GM23338 (cell line): ENCODE measurements at regions not wholly inside any gene's neighbourhood (a gene's known extent, or its start where the extent isn't known, plus 50 kb on each side); places are given as distances from the start of the nearest gene placed in this dataset.

Source experiments
- ATAC-seq: fragments of 200-7000 bp; cut with Tn5 transposase; 3 replicates; pipeline ENCODE4 v1.9.1; 2020
- DNase-seq: peaks from one replicate; pipeline ENCODE4 v3.0.0-alpha.2; 2015; ENCODE audit warnings: low spot score
- H2AFZ ChIP-seq: fragments of 200-600 bp; sonication (generic); 2 replicates; pipeline ENCODE4 v1.8.0; 2016; ENCODE audit warnings: antibody characterized with exemption, mild to moderate bottlenecking, moderate library complexity
- H3F3A ChIP-seq: fragments of 200-600 bp; sonication (generic); replicated peaks from 2 replicates; pipeline ENCODE4 v1.8.0; 2017; ENCODE audit warnings: antibody characterized with exemption, mixed run types, low read depth
- H3K27ac ChIP-seq: fragments of 200-600 bp; sonication (generic); 2 replicates; pipeline ENCODE4 v1.6.1; 2016; ENCODE audit warnings: low read depth
- H3K27me3 ChIP-seq: fragments of 200-600 bp; sonication (generic); 2 replicates; pipeline ENCODE4 v1.8.0; 2016; ENCODE audit warnings: mild to moderate bottlenecking, mixed run types, moderate library complexity; ENCODE audit not compliant: insufficient read depth
- H3K36me3 ChIP-seq: fragments of 200-600 bp; sonication (generic); 2 replicates; pipeline ENCODE4 v1.8.0; 2016; ENCODE audit warnings: mild to moderate bottlenecking; ENCODE audit not compliant: insufficient read depth
- H3K4me1 ChIP-seq: fragments of 200-600 bp; sonication (generic); 2 replicates; pipeline ENCODE4 v1.8.0; 2016; ENCODE audit warnings: mild to moderate bottlenecking, moderate library complexity; ENCODE audit not compliant: insufficient read depth
- H3K4me2 ChIP-seq: fragments of 200-600 bp; sonication (generic); 2 replicates; pipeline ENCODE4 v1.7.1; 2017; ENCODE audit warnings: mixed run types
- H3K4me3 ChIP-seq: fragments of 200-600 bp; sonication (generic); 2 replicates; pipeline ENCODE4 v1.6.1; 2016; ENCODE audit warnings: mixed run types
- H3K79me2 ChIP-seq: fragments of 200-600 bp; sonication (generic); replicated peaks from 2 replicates; pipeline ENCODE4 v1.8.0; 2017; ENCODE audit warnings: mild to moderate bottlenecking; ENCODE audit not compliant: insufficient read depth
- H3K9me2 ChIP-seq: fragments of 200-600 bp; sonication (generic); 2 replicates; pipeline ENCODE4 v1.8.0; 2017; ENCODE audit not compliant: insufficient read depth
- H4K20me1 ChIP-seq: fragments of 200-600 bp; sonication (generic); replicated peaks from 2 replicates; pipeline ENCODE4 v1.8.0; 2017; ENCODE audit warnings: mild to moderate bottlenecking; ENCODE audit not compliant: insufficient read depth
- H3K27ac Mint-ChIP-seq: 2 replicates; pipeline ENCODE4 v1.8.0; 2020; ENCODE audit warnings: inconsistent platforms, mild to moderate bottlenecking, moderate library complexity, mixed read lengths
- H3K27me3 Mint-ChIP-seq: 3 replicates; pipeline ENCODE4 v1.8.0; 2022; ENCODE audit warnings: low read depth, mild to moderate bottlenecking, moderate library complexity, mixed read lengths, inconsistent platforms; ENCODE audit not compliant: insufficient read depth, poor library complexity
- H3K36me3 Mint-ChIP-seq: 3 replicates; pipeline ENCODE4 v1.8.0; 2021; ENCODE audit warnings: low read depth, mild to moderate bottlenecking, inconsistent platforms, moderate library complexity, mixed read lengths
- H3K4me1 Mint-ChIP-seq: 3 replicates; pipeline ENCODE4 v1.8.0; 2020; ENCODE audit warnings: mild to moderate bottlenecking, inconsistent platforms, mixed read lengths
- H3K4me3 Mint-ChIP-seq: 3 replicates; pipeline ENCODE4 v1.8.0; 2021; ENCODE audit warnings: moderate library complexity, mild to moderate bottlenecking, inconsistent platforms, mixed read lengths
- H3K9me3 Mint-ChIP-seq: 3 replicates; pipeline ENCODE4 v1.8.0; 2020; ENCODE audit warnings: moderate library complexity, mild to moderate bottlenecking, inconsistent platforms, mixed read lengths
- CTCF ChIP-seq, 2 experiments: fragments of 200-600 bp in 1 of 2; sonication (generic) in 1 of 2; conservative IDR thresholded peaks; 2 replicates each; pipeline versions ENCODE4 v1.5.1 to v1.6.1; 2016 to 2017; ENCODE audit warnings: antibody characterized with exemption in 2 of 2, low read depth in 2 of 2, mild to moderate bottlenecking in 2 of 2, moderate library complexity in 1 of 2
- EZH2phosphoT487 ChIP-seq: fragments of 200-600 bp; sonication (generic); IDR thresholded peaks from one replicate; pipeline ENCODE4 v1.8.1; 2018; ENCODE audit warnings: antibody characterized with exemption; ENCODE audit not compliant: unreplicated experiment
- STAT1 ChIP-seq: IDR thresholded peaks from one replicate; pipeline ENCODE4 v1.6.1; 2016; ENCODE audit warnings: antibody characterized with exemption; ENCODE audit not compliant: unreplicated experiment
- ZNF114 ChIP-seq: fragments of 250-450 bp; sonication (Bioruptor Pico); IDR thresholded peaks from 2 replicates; pipeline ENCODE4 v1.5.0; 2020; ENCODE audit warnings: mild to moderate bottlenecking, moderate library complexity
- ZNF462 ChIP-seq: fragments of 250-450 bp; sonication (Bioruptor Pico); IDR thresholded peaks from 2 replicates; pipeline ENCODE4 v1.5.0; 2020; ENCODE audit warnings: mild to moderate bottlenecking, moderate library complexity

DNA sequence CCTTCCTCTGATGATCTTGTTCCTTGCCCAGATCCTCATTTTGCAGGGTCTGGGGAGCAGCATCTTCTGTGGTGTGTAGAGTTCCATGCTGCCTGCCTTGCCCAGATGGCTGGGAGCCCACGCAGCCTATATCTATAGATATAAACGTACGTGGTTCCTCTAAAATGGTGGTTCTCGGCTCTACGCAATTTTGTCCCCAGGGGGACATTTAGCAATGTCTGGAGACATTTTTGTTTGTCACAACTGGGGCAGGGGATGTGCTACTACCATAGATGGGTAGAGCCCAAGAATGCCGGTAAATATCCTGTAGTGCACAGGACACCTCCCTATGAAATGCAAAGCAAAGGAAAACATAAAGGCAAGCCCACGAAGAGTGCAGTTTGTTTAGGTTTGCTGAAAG lies 98.4 kb upstream of the SPACA1 start:
- no peaks in the 10 kb centered on the region for H3K27me3 Mint-ChIP-seq
- no peak for TF ChIP-seq CTCF (conservative IDR thresholded peaks at IDR 0.05; ENCODE audit: low read depth in 2 of 2)
- no peak for TF ChIP-seq EZH2phosphoT487
- TF ChIP-seq ZNF462 = no peak
- Histone ChIP-seq H3K36me3 (no peaks in the 10 kb centered on the region), H3K4me1 (peaks cover 6% of the 10 kb centered on the region; the same call in 1 of the 2 replicates), H2AFZ (peak overlapping the region; percentile 52; the same call in 1 of the 2 replicates), H3K4me2 (no peak overlapping the region), H3K27ac (no peak overlapping the region), H4K20me1 (no peaks in the 10 kb centered on the region), H3K27me3 (no peaks in the 10 kb centered on the region), H3K79me2 (no peaks in the 10 kb centered on the region), H3K9me2 (no peaks in the 10 kb centered on the region), H3F3A (no peaks in the 10 kb centered on the region), H3K4me3 (no peak overlapping the region)
- H3K9me3 Mint-ChIP-seq = no peaks in the 10 kb centered on the region
- H3K4me3 Mint-ChIP-seq = no peak overlapping the region
- no peak for ATAC-seq
- H3K4me1 Mint-ChIP-seq = peaks cover 13% of the 10 kb centered on the region
- DNase-seq = no peak
- H3K36me3 Mint-ChIP-seq = no peaks in the 10 kb centered on the region
- no peak overlapping the region for H3K27ac Mint-ChIP-seq

DNA sequence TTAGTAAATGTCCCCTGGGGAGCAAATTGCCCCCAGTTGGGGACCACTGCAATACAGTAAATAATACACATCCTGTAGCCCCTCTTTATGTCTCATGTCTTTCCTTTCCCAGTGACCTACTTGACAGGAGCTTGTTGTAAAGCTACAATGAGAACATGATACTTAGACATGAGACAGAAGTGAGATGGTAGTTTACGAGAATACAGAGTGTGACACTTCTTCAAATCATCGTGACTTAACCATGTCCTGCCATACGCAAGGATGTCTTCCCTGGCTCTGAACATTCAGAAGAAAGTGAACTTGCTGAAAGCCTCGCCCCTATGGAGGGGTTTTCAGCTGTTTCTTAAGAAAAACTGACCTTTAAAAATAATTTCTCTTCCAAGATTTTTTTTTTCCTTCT lies 101.0 kb upstream of the SPACA1 start:
- no peak overlapping the region for H3K4me3 ChIP-seq
- no peak overlapping the region for H3K27ac ChIP-seq
- Mint-ChIP-seq H3K9me3 (no peaks in the 10 kb centered on the region), H3K36me3 (no peaks in the 10 kb centered on the region), H3K4me1 (peaks cover 10% of the 10 kb centered on the region; the same call in 2 of the 3 replicates), H3K27ac (no peak overlapping the region), H3K4me3 (no peak overlapping the region), H3K27me3 (no peaks in the 10 kb centered on the region)
- TF ChIP-seq STAT1 (no peak), ZNF114 (CRISPR knock-in tag) (no peak)
- DNase-seq (no peak), ATAC-seq (no peak)
- H3F3A ChIP-seq = no peaks in the 10 kb centered on the region
- peaks cover 6% of the 10 kb centered on the region; the same call in 1 of the 2 replicates for H3K4me1 ChIP-seq
- H4K20me1 ChIP-seq = no peaks in the 10 kb centered on the region
- H3K9me2 ChIP-seq = no peaks in the 10 kb centered on the region
- peak overlapping the region; percentile 91 for H2AFZ ChIP-seq
- no peaks in the 10 kb centered on the region for H3K36me3 ChIP-seq
- no peaks in the 10 kb centered on the region for H3K79me2 ChIP-seq
- H3K27me3 ChIP-seq = no peaks in the 10 kb centered on the region
- no peak overlapping the region for H3K4me2 ChIP-seq
